ENCODE measurements at regions not wholly inside any gene's neighbourhood (a gene's known extent, or its start where the extent isn't known, plus 50 kb on each side); places are given as distances from the start of the nearest gene placed in this dataset.

GRCh38 chr13:44132710-44133109 lies 240.9 kb upstream of the SERP2 start:
- no peak for TF ChIP-seq POLR2AphosphoS5 (IDR thresholded peaks at IDR 0.05; ENCODE audit: low read depth, low read length)
- TF ChIP-seq TAF1 (IDR thresholded peaks at IDR 0.05; ENCODE audit: borderline replicate concordance, insufficient read depth, low read length): no peak
- TF ChIP-seq FOXP2 (optimal IDR thresholded peaks at IDR 0.05; ENCODE audit: borderline replicate concordance, extremely low read depth, extremely low read length, insufficient read depth): no peak
- no peak for TF ChIP-seq REST (IDR thresholded peaks at IDR 0.05; ENCODE audit: insufficient read depth in 1 of 2, low read depth in 2 of 2, low read length in 2 of 2)
- TF ChIP-seq SIN3A (IDR thresholded peaks at IDR 0.05; ENCODE audit: borderline replicate concordance, insufficient read depth, low read length): no peak

- TF ChIP-seq SIN3A (IDR thresholded peaks at IDR 0.05; ENCODE audit: borderline replicate concordance, insufficient read depth, low read length) (no peak), FOXP2 (optimal IDR thresholded peaks at IDR 0.05; ENCODE audit: borderline replicate concordance, extremely low read depth, extremely low read length, insufficient read depth) (no peak), POLR2AphosphoS5 (IDR thresholded peaks at IDR 0.05; ENCODE audit: low read depth, low read length) (no peak), TAF1 (IDR thresholded peaks at IDR 0.05; ENCODE audit: borderline replicate concordance, insufficient read depth, low read length) (no peak), REST (IDR thresholded peaks at IDR 0.05; ENCODE audit: insufficient read depth in 1 of 2, low read depth in 2 of 2, low read length in 2 of 2) (no peak)
Observed at GRCh38 chr13:44133626-44134025, 240.0 kb upstream of the SERP2 start.

- no peak for TF ChIP-seq FOXP2 (optimal IDR thresholded peaks at IDR 0.05; ENCODE audit: borderline replicate concordance, extremely low read depth, extremely low read length, insufficient read depth)
- no peak for TF ChIP-seq REST (IDR thresholded peaks at IDR 0.05; ENCODE audit: insufficient read depth in 1 of 2, low read depth in 2 of 2, low read length in 2 of 2)
- TF ChIP-seq TAF1 (IDR thresholded peaks at IDR 0.05; ENCODE audit: borderline replicate concordance, insufficient read depth, low read length): no peak
- no peak for TF ChIP-seq POLR2AphosphoS5 (IDR thresholded peaks at IDR 0.05; ENCODE audit: low read depth, low read length)
Observed at GRCh38 chr13:44135566-44135965, 238.1 kb upstream of the SERP2 start.

- no peak for TF ChIP-seq SIN3A (IDR thresholded peaks at IDR 0.05; ENCODE audit: borderline replicate concordance, insufficient read depth, low read length)
Observed at GRCh38 chr13:44136696-44137268, 236.8 kb upstream of the SERP2 start.

GRCh38 chr13:44137466-44137865 lies 236.2 kb upstream of the SERP2 start:
- no peak for TF ChIP-seq TAF1 (IDR thresholded peaks at IDR 0.05; ENCODE audit: borderline replicate concordance, insufficient read depth, low read length)
- TF ChIP-seq POLR2AphosphoS5 (IDR thresholded peaks at IDR 0.05; ENCODE audit: low read depth, low read length): no peak
- no peak for TF ChIP-seq REST (IDR thresholded peaks at IDR 0.05; ENCODE audit: insufficient read depth in 1 of 2, low read depth in 2 of 2, low read length in 2 of 2)
- no peak for TF ChIP-seq FOXP2 (optimal IDR thresholded peaks at IDR 0.05; ENCODE audit: borderline replicate concordance, extremely low read depth, extremely low read length, insufficient read depth)
- no peak for TF ChIP-seq SIN3A (IDR thresholded peaks at IDR 0.05; ENCODE audit: borderline replicate concordance, insufficient read depth, low read length)

Measured in PFSK-1 (cell line).